H1 (cell line): ENCODE measurements at regions not wholly inside any gene's neighbourhood (a gene's known extent, or its start where the extent isn't known, plus 50 kb on each side); places are given as distances from the start of the nearest gene placed in this dataset.

Experiments used
- CTCF ChIA-PET: fragments of 300-600 bp; sonication (Branson Sonifier 250); formaldehyde crosslinking; loops from one replicate; lab custom pipeline; 2021; ENCODE audit not compliant: partially characterized antibody; lab: Charles Lee
- POLR2A ChIA-PET: fragments of 300-600 bp; sonication (Branson Sonifier 250); formaldehyde crosslinking; loops from one replicate; lab custom pipeline; 2021; ENCODE audit warnings: inconsistent platforms; ENCODE audit not compliant: partially characterized antibody; lab: Charles Lee
- DNase-seq, 2 experiments: peaks; one replicate each; pipeline versions ENCODE4 v3.0.0 to v3.0.0-alpha.2; 2010 to 2022; ENCODE audit warnings: low spot score in 2 of 2, low read depth in 1 of 2, mixed read lengths in 1 of 2
- FAIRE-seq: peaks from 2 replicates; lab custom pipeline; 2011; peaks lifted over from hg19 to GRCh38; lab: Jason Lieb, UNC
- H2AFZ ChIP-seq: 2 replicates; pipeline ENCODE4 v1.8.1; 2012; ENCODE audit warnings: low read length, inconsistent platforms
- H2AK5ac ChIP-seq: 2 replicates; pipeline ENCODE4 v1.6.1; 2013; ENCODE audit warnings: low read depth, low read length
- H2BK120ac ChIP-seq: replicated peaks from 2 replicates; pipeline ENCODE3; 2013; ENCODE audit warnings: low read depth, low read length, inconsistent platforms
- H2BK12ac ChIP-seq: 2 replicates; pipeline ENCODE4 v1.6.1; 2013; ENCODE audit warnings: low read depth, low read length
- H2BK15ac ChIP-seq: 2 replicates; pipeline ENCODE4 v1.6.1; 2013; ENCODE audit warnings: low read length
- H2BK20ac ChIP-seq: 2 replicates; pipeline ENCODE4 v1.6.1; 2013; ENCODE audit warnings: low read length
- H2BK5ac ChIP-seq: 2 replicates; pipeline ENCODE4 v1.6.1; 2013; ENCODE audit warnings: low read depth, low read length
- H3K14ac ChIP-seq: 2 replicates; pipeline ENCODE4 v1.6.1; 2013; ENCODE audit warnings: inconsistent platforms; ENCODE audit not compliant: insufficient read length
- H3K18ac ChIP-seq: 2 replicates; pipeline ENCODE4 v1.6.1; 2013; ENCODE audit warnings: low read length; ENCODE audit errors: extremely low read depth
- H3K23ac ChIP-seq: 2 replicates; pipeline ENCODE4 v1.6.1; 2013; ENCODE audit warnings: inconsistent platforms; ENCODE audit not compliant: insufficient read length
- H3K23me2 ChIP-seq: 2 replicates; pipeline ENCODE4 v1.6.1; 2013; ENCODE audit warnings: low read depth, low read length
- H3K27ac ChIP-seq: 2 replicates; pipeline ENCODE4 v1.6.1; 2011; ENCODE audit warnings: low read depth, low read length, inconsistent platforms
- H3K27me3 ChIP-seq, 4 experiments: replicated peaks in 1 of 4; 1 replicate in 1 of 4; 2 replicates in 3 of 4; pipeline versions ENCODE4 v1.6.1 to v1.8.1; 2011 to 2013; ENCODE audit warnings: low read length in 3 of 4, mild to moderate bottlenecking in 3 of 4, inconsistent platforms in 2 of 4, mixed read lengths in 2 of 4, moderate library complexity in 1 of 4; ENCODE audit not compliant: control insufficient read depth in 3 of 4, insufficient read depth in 3 of 4; ENCODE audit errors: extremely low read depth in 1 of 4
- H3K36me3 ChIP-seq, 4 experiments: 2 replicates each; pipeline versions ENCODE4 v1.6.1 to v1.8.1; 2011 to 2013; ENCODE audit warnings: mild to moderate bottlenecking in 4 of 4, low read length in 3 of 4, moderate library complexity in 2 of 4, control low read depth in 1 of 4, inconsistent platforms in 1 of 4; ENCODE audit not compliant: insufficient read depth in 4 of 4, control insufficient read depth in 2 of 4
- H3K4ac ChIP-seq: replicated peaks from 2 replicates; pipeline ENCODE3; 2013; ENCODE audit warnings: low read length, low read depth, mixed read lengths, inconsistent platforms; ENCODE audit not compliant: insufficient read length
- H3K4me1 ChIP-seq, 4 experiments: replicated peaks in 1 of 4; 1 replicate in 1 of 4; 2 replicates in 3 of 4; pipeline versions ENCODE4 v1.6.1 to v1.8.1; 2011 to 2013; ENCODE audit warnings: low read length in 3 of 4, inconsistent platforms in 2 of 4, mixed read lengths in 1 of 4; ENCODE audit not compliant: insufficient read depth in 4 of 4, control insufficient read depth in 3 of 4
- H3K4me2 ChIP-seq, 2 experiments: 2 replicates each; pipeline versions ENCODE4 v1.6.1 to v1.8.1; 2011 to 2013; ENCODE audit warnings: low read depth in 2 of 2, low read length in 2 of 2, control low read depth in 1 of 2, inconsistent platforms in 1 of 2, mild to moderate bottlenecking in 1 of 2; ENCODE audit not compliant: insufficient read depth in 1 of 2
- H3K4me3 ChIP-seq, 4 experiments: fragments of 200-600, 300-600 bp in 1 of 4; sonication (generic), shearing (Covaris generic), sonication (Bioruptor Twin) in 1 of 4; 2 replicates each; pipeline versions ENCODE4 v1.5.1 to v1.8.1; 2011 to 2016; ENCODE audit warnings: low read length in 4 of 4, low read depth in 3 of 4, control low read depth in 2 of 4, inconsistent platforms in 2 of 4, mild to moderate bottlenecking in 2 of 4, mixed read lengths in 1 of 4, moderate library complexity in 1 of 4; ENCODE audit not compliant: insufficient read depth in 2 of 4; ENCODE audit errors: extremely low read depth in 1 of 4
- H3K56ac ChIP-seq: replicated peaks from 2 replicates; pipeline ENCODE3; 2013; ENCODE audit warnings: low read depth, mild to moderate bottlenecking, mixed read lengths, low read length, inconsistent platforms; ENCODE audit not compliant: insufficient read length
- H3K79me1 ChIP-seq: 2 replicates; pipeline ENCODE4 v1.6.1; 2013; ENCODE audit warnings: low read depth, low read length, control low read depth
- H3K79me2 ChIP-seq, 2 experiments: 2 replicates each; pipeline versions ENCODE4 v1.6.1 to v1.8.1; 2012 to 2013; ENCODE audit warnings: low read length in 2 of 2, mild to moderate bottlenecking in 2 of 2, inconsistent platforms in 1 of 2; ENCODE audit not compliant: insufficient read depth in 2 of 2, control insufficient read depth in 1 of 2
- H3K9ac ChIP-seq, 4 experiments: replicated peaks in 1 of 4; 1 replicate in 1 of 4; 2 replicates in 3 of 4; pipeline versions ENCODE4 v1.6.1 to v1.8.1; 2011 to 2013; ENCODE audit warnings: low read depth in 3 of 4, low read length in 3 of 4, control low read depth in 2 of 4, mild to moderate bottlenecking in 2 of 4, moderate library complexity in 2 of 4, inconsistent platforms in 1 of 4; ENCODE audit errors: extremely low read depth in 1 of 4
- H3K9me3 ChIP-seq, 2 experiments: 2 replicates each; pipeline versions ENCODE4 v1.6.1 to v1.8.1; 2012 to 2013; ENCODE audit warnings: mild to moderate bottlenecking in 2 of 2, moderate library complexity in 2 of 2, control low read depth in 1 of 2, inconsistent platforms in 1 of 2, low read depth in 1 of 2, low read length in 1 of 2, mixed read lengths in 1 of 2; ENCODE audit not compliant: insufficient read depth in 2 of 2
- H4K20me1 ChIP-seq, 2 experiments: replicated peaks in 1 of 2; 2 replicates each; pipeline versions ENCODE3 to v1.8.1; 2011 to 2013; ENCODE audit warnings: inconsistent platforms in 2 of 2, low read length in 2 of 2, mild to moderate bottlenecking in 1 of 2; ENCODE audit not compliant: insufficient read depth in 2 of 2, control insufficient read depth in 1 of 2
- H4K5ac ChIP-seq: 2 replicates; pipeline ENCODE4 v1.6.1; 2013; ENCODE audit warnings: low read length, low read depth, mixed read lengths, inconsistent platforms; ENCODE audit not compliant: insufficient read length
- H4K8ac ChIP-seq: 2 replicates; pipeline ENCODE4 v1.8.0; 2013; ENCODE audit warnings: mild to moderate bottlenecking, moderate library complexity, low read length, inconsistent platforms; ENCODE audit not compliant: insufficient read depth; ENCODE audit errors: extremely low read depth
- H4K91ac ChIP-seq: replicated peaks from 2 replicates; pipeline ENCODE3; 2013; ENCODE audit warnings: low read length, mixed read lengths, inconsistent platforms; ENCODE audit not compliant: insufficient read length
- ASH2L ChIP-seq: fragments of 200-600, 300-600 bp; sonication (generic); IDR thresholded peaks from one replicate; pipeline ENCODE4 v1.7.1; 2017; ENCODE audit warnings: low read length
- BCL11A ChIP-seq, 2 experiments: IDR thresholded peaks; one replicate each; pipeline ENCODE4 v1.6.1; 2011; ENCODE audit warnings: low read depth in 2 of 2, low read length in 2 of 2, mild to moderate bottlenecking in 2 of 2
- CHD2 ChIP-seq: IDR thresholded peaks from 2 replicates; pipeline ENCODE4 v1.6.1; 2012; ENCODE audit warnings: low read length, improper control_type of control experiment
- CREB1 ChIP-seq: IDR thresholded peaks from 2 replicates; pipeline ENCODE4 v1.6.1; 2012; ENCODE audit warnings: inconsistent platforms
- EP300 ChIP-seq, 2 experiments: IDR thresholded peaks; 1 replicate in 1 of 2; 2 replicates in 1 of 2; pipeline ENCODE4 v1.6.1; 2011 to 2012; ENCODE audit warnings: low read depth in 2 of 2, low read length in 2 of 2, mild to moderate bottlenecking in 2 of 2, borderline replicate concordance in 1 of 2, inconsistent platforms in 1 of 2, moderate library complexity in 1 of 2
- FOSL1 ChIP-seq: IDR thresholded peaks from 2 replicates; pipeline ENCODE4 v1.6.1; 2011; ENCODE audit warnings: mild to moderate bottlenecking, low read depth, low read length, moderate library complexity; ENCODE audit not compliant: insufficient read depth
- KDM4A ChIP-seq: IDR thresholded peaks from one replicate; pipeline ENCODE4 v1.7.1; 2012; ENCODE audit warnings: low read depth, mild to moderate bottlenecking, moderate library complexity, low read length, inconsistent platforms; ENCODE audit not compliant: severe bottlenecking
- KDM5A ChIP-seq: fragments of 200-600 bp; IDR thresholded peaks from 2 replicates; pipeline ENCODE4 v1.7.1; 2012; ENCODE audit warnings: mild to moderate bottlenecking, low read length, inconsistent platforms, mixed read lengths
- MAFK ChIP-seq: IDR thresholded peaks from 2 replicates; pipeline ENCODE4 v1.6.1; 2012; ENCODE audit warnings: low read depth, mild to moderate bottlenecking, improper control_type of control experiment, low read length
- NANOG ChIP-seq: IDR thresholded peaks from 2 replicates; pipeline ENCODE4 v1.6.1; 2011; ENCODE audit warnings: low read length, low read depth, mild to moderate bottlenecking, inconsistent platforms; ENCODE audit not compliant: insufficient read depth, poor library complexity, severe bottlenecking
- NRF1 ChIP-seq: IDR thresholded peaks from 2 replicates; pipeline ENCODE4 v1.6.1; 2011; ENCODE audit warnings: mild to moderate bottlenecking, low read depth, low read length, improper control_type of control experiment
- RFX5 ChIP-seq: IDR thresholded peaks from 2 replicates; pipeline ENCODE4 v1.6.1; 2011; ENCODE audit warnings: low read depth, low read length, improper control_type of control experiment, borderline replicate concordance
- RXRA ChIP-seq: IDR thresholded peaks from 2 replicates; pipeline ENCODE4 v1.6.1; 2011; ENCODE audit warnings: low read depth, mild to moderate bottlenecking, low read length, moderate library complexity; ENCODE audit not compliant: insufficient read depth
- YY1 ChIP-seq: IDR thresholded peaks from 2 replicates; pipeline ENCODE4 v1.6.1; 2011; ENCODE audit warnings: low read depth, mild to moderate bottlenecking, low read length
- WGBS, 2 experiments: shearing (Covaris generic) in 1 of 2; methylation state at CpG; one replicate each; pipeline versions ENCODE4 v1.1.6 to v1.1.7; 2013 to 2015; ENCODE audit warnings: low lambda C conversion rate in 2 of 2, mixed read lengths in 2 of 2, inconsistent platforms in 1 of 2, low coverage in 1 of 2, missing lambda C conversion rate in 1 of 2; ENCODE audit not compliant: insufficient replicate concordance in 2 of 2, insufficient coverage in 1 of 2, insufficient read length in 1 of 2; ENCODE audit errors: extremely low coverage in 1 of 2, missing lambda C conversion rate in 1 of 2; 5-methylcytosine and 5-hydroxymethylcytosine counted together

DNA sequence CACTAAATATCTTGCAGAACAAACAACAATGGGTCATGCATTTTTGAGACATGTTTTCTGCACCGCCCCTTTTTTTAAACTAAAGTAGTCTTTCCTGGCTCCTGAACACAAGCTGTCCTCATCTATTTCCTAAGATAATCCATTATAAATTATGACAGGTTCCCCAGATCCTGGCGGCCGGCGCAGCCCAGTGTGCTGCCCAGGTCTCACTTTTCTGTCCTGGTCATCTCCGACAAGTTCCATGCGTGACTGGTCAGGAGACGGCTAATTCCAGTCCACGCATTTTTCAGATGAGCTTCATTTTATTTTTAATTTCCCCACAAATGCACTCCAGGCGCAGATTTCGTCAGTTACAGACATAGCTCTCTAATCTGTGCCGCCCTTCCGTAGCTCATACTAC lies 92.9 kb upstream of the EGFLAM start:
- Histone ChIP-seq H3K23ac (no peak overlapping the region), H3K9ac (no peak overlapping the region), H2BK15ac (no peak overlapping the region), H4K5ac (no peak overlapping the region), H3K36me3 (no peaks in the 10 kb centered on the region), H3K18ac (no peak overlapping the region), H3K4me3 (no peak overlapping the region), H2BK5ac (no peak overlapping the region), H2BK120ac (no peak overlapping the region), H3K27ac (no peak overlapping the region), H2AFZ (no peak overlapping the region), H3K27me3 (peaks cover 0 to 3% (median 2%) of the 10 kb centered on the region in 4 experiments; a peak in 4 of 7 replicates), H4K20me1 (no peaks in the 10 kb centered on the region), H2BK20ac (no peak overlapping the region), H3K4me2 (no peak overlapping the region), H2AK5ac (no peak overlapping the region), H3K56ac (no peak overlapping the region), H3K79me1 (no peaks in the 10 kb centered on the region), H3K4ac (no peak overlapping the region), H2BK12ac (no peak overlapping the region), H3K79me2 (no peaks in the 10 kb centered on the region), H3K4me1 (peaks cover 3 to 11% (median 8%) of the 10 kb centered on the region in 4 experiments), H3K23me2 (no peaks in the 10 kb centered on the region), H3K9me3 (no peaks in the 10 kb centered on the region), H4K91ac (no peak overlapping the region), H4K8ac (no peak overlapping the region), H3K14ac (no peak overlapping the region)
- ChIA-PET CTCF (interaction anchor here (1.2 to 1.3 kb wide), 3 partner anchors 44 to 213 kb away, joined by 3 to 4 read pairs (median 4); no protein-coding TSS in a partner anchor), POLR2A (no interaction called here)
- no peak for DNase-seq
- WGBS, 2 experiments = 91% methylated on average over 12 of the region's 12 CpGs; no CpG with 5 or more reads in 1 of the 2 experiments
- FAIRE-seq = no peak
- TF ChIP-seq YY1 (no peak), RXRA (no peak), ASH2L (no peak), MAFK (no peak), KDM4A (no peak), CHD2 (no peak), KDM5A (no peak), FOSL1 (no peak), NANOG (no peak), CREB1 (no peak), RFX5 (no peak), NRF1 (no peak), BCL11A (IDR thresholded peaks at IDR 0.05; ENCODE audit: low read depth in 2 of 2, low read length in 2 of 2) (no peak), EP300 (IDR thresholded peaks at IDR 0.05; ENCODE audit: borderline replicate concordance in 1 of 2, low read depth in 2 of 2, low read length in 2 of 2) (no peak)
